Stimulated activated naive CD8-positive, alpha-beta T cell treated with anti-CD3 and anti-CD28 coated beads, Interleukin-15, Interleukin-2, amounts not matched to agents 100 U/mL and 50 U/mL, for 24 hours (primary cell): ENCODE measurements at regions not wholly inside any gene's neighbourhood (a gene's known extent, or its start where the extent isn't known, plus 50 kb on each side); places are given as distances from the start of the nearest gene placed in this dataset.

ENCODE experiments used
- ATAC-seq: fragments of 150-1000 bp; cut with Tn5 transposase; one replicate; pipeline ENCODE4 v1.10.0; 2021
- DNase-seq: peaks from one replicate; pipeline ENCODE4 v3.0.0; 2021

- ATAC-seq, result no peak
- DNase-seq, result no peak
Measured at GRCh38 chr4:138021139-138021830, 220.9 kb downstream of the SLC7A11 start.

- no peak for ATAC-seq
- no peak for DNase-seq
Measured at GRCh38 chr4:138014590-138015288, 227.4 kb downstream of the SLC7A11 start.

GRCh38 chr4:138013625-138014024 is 228.5 kb downstream of the SLC7A11 start:
- no peak for DNase-seq
- ATAC-seq, result no peak

- ATAC-seq, result no peak
Measured at GRCh38 chr4:138010639-138011038, 231.5 kb downstream of the SLC7A11 start.

GRCh38 chr4:138007572-138007971 is 234.6 kb downstream of the SLC7A11 start:
- ATAC-seq, result no peak

More at GRCh38 chr4:138010639-138011038, 231.5 kb downstream of the SLC7A11 start:
- DNase-seq, result no peak

GRCh38 chr4:138005486-138005885 is 236.7 kb downstream of the SLC7A11 start:
- ATAC-seq (no peak), DNase-seq (no peak)

More at GRCh38 chr4:138007572-138007971, 234.6 kb downstream of the SLC7A11 start:
- DNase-seq, result no peak

GRCh38 chr4:138003248-138003647 is 238.9 kb downstream of the SLC7A11 start:
- no peak for ATAC-seq
- no peak for DNase-seq

GRCh38 chr4:137998666-137999429 is 243.3 kb downstream of the SLC7A11 start:
- no peak for ATAC-seq
- DNase-seq, result no peak

GRCh38 chr4:137997496-137997895 is 244.7 kb downstream of the SLC7A11 start:
- no peak for ATAC-seq

GRCh38 chr4:137994853-137995252 is 247.3 kb downstream of the SLC7A11 start:
- DNase-seq (no peak), ATAC-seq (no peak)

More at GRCh38 chr4:137997496-137997895, 244.7 kb downstream of the SLC7A11 start:
- DNase-seq, result no peak

GRCh38 chr4:137993232-137993631 is 248.9 kb downstream of the SLC7A11 start:
- DNase-seq (no peak), ATAC-seq (no peak)

- ATAC-seq (no peak), DNase-seq (no peak)
Measured at GRCh38 chr4:137981277-137981676, 260.9 kb downstream of the SLC7A11 start.

- DNase-seq (no peak), ATAC-seq (no peak)
Measured at GRCh38 chr4:137980641-137981040, 261.5 kb downstream of the SLC7A11 start.

GRCh38 chr4:137979938-137980337 is 262.2 kb downstream of the SLC7A11 start:
- DNase-seq (no peak), ATAC-seq (no peak)

- no peak for ATAC-seq
- DNase-seq, result no peak
Measured at GRCh38 chr4:137968956-137969678, 273.0 kb downstream of the SLC7A11 start.

GRCh38 chr4:137967480-137968190 is 274.5 kb downstream of the SLC7A11 start:
- DNase-seq (no peak), ATAC-seq (no peak)

- ATAC-seq, result no peak
- no peak for DNase-seq
Measured at GRCh38 chr4:137966504-137966903, 275.6 kb downstream of the SLC7A11 start.

- no peak for ATAC-seq
- no peak for DNase-seq
Measured at GRCh38 chr4:137961051-137961438, 281.1 kb downstream of the SLC7A11 start.

GRCh38 chr4:137960371-137961050 is 281.6 kb downstream of the SLC7A11 start:
- no peak for ATAC-seq
- no peak for DNase-seq

GRCh38 chr4:137957806-137958205 is 284.3 kb downstream of the SLC7A11 start:
- no peak for ATAC-seq
- DNase-seq, result no peak

GRCh38 chr4:137956256-137956655 is 285.9 kb downstream of the SLC7A11 start:
- no peak for ATAC-seq
- no peak for DNase-seq
